ENCODE measurements at regions not wholly inside any gene's neighbourhood (a gene's known extent, or its start where the extent isn't known, plus 50 kb on each side); places are given as distances from the start of the nearest gene placed in this dataset.

GRCh38 chr2:6459138-6459537 lies 406.6 kb downstream of the CMPK2 start:
- TF ChIP-seq, protein P1, sequence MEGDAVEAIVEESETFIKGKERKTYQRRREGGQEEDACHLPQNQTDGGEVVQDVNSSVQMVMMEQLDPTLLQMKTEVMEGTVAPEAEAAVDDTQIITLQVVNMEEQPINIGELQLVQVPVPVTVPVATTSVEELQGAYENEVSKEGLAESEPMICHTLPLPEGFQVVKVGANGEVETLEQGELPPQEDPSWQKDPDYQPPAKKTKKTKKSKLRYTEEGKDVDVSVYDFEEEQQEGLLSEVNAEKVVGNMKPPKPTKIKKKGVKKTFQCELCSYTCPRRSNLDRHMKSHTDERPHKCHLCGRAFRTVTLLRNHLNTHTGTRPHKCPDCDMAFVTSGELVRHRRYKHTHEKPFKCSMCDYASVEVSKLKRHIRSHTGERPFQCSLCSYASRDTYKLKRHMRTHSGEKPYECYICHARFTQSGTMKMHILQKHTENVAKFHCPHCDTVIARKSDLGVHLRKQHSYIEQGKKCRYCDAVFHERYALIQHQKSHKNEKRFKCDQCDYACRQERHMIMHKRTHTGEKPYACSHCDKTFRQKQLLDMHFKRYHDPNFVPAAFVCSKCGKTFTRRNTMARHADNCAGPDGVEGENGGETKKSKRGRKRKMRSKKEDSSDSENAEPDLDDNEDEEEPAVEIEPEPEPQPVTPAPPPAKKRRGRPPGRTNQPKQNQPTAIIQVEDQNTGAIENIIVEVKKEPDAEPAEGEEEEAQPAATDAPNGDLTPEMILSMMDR (IDR thresholded peaks at IDR 0.05 in 4 of 5, conservative IDR thresholded peaks at IDR 0.05 in 1 of 5), result no peak
- no peak for TF ChIP-seq POLR2A (IDR thresholded peaks at IDR 0.05)

Measured in gastrocnemius medialis (tissue), 4 donors.